Epithelial cell of proximal tubule (primary cell): ENCODE measurements at regions not wholly inside any gene's neighbourhood (a gene's known extent, or its start where the extent isn't known, plus 50 kb on each side); places are given as distances from the start of the nearest gene placed in this dataset.

ENCODE experiments used
- DNase-seq: peaks from one replicate; pipeline ENCODE4 v3.0.0-alpha.2; 2011; ENCODE audit warnings: low read depth
- H3K4me3 ChIP-seq: 2 replicates; pipeline ENCODE4 v1.5.1; 2011; ENCODE audit warnings: low read depth, mild to moderate bottlenecking, low read length
- TF ChIP-seq, protein P1 (sequence below): conservative IDR thresholded peaks from 2 replicates; pipeline ENCODE4 v1.5.1; 2012; ENCODE audit warnings: low read depth, mild to moderate bottlenecking, low read length

DNA sequence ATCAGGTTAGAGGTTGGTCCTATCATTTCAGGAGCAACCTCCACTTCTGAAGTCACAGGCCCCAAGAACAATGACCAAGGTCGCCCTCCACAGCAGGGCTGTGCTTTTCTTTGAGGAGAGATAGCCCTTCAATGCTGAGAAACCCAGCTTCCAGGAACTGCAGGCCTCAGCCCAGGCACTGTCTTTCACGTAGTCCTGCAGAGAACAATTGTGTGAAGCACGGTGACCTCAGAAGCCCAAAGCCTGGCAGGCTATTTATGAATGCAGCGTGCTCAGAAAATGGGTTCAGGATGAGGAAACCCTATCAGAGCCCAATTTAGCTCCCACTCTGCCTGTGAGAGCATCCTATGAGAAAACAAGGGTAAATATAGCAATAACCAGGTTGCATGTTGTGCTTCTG is 388.3 kb downstream of the PLK2 start:
- H3K4me3 ChIP-seq = no peak overlapping the region
- TF ChIP-seq, protein P1, sequence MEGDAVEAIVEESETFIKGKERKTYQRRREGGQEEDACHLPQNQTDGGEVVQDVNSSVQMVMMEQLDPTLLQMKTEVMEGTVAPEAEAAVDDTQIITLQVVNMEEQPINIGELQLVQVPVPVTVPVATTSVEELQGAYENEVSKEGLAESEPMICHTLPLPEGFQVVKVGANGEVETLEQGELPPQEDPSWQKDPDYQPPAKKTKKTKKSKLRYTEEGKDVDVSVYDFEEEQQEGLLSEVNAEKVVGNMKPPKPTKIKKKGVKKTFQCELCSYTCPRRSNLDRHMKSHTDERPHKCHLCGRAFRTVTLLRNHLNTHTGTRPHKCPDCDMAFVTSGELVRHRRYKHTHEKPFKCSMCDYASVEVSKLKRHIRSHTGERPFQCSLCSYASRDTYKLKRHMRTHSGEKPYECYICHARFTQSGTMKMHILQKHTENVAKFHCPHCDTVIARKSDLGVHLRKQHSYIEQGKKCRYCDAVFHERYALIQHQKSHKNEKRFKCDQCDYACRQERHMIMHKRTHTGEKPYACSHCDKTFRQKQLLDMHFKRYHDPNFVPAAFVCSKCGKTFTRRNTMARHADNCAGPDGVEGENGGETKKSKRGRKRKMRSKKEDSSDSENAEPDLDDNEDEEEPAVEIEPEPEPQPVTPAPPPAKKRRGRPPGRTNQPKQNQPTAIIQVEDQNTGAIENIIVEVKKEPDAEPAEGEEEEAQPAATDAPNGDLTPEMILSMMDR = no peak
- DNase-seq = no peak

DNA sequence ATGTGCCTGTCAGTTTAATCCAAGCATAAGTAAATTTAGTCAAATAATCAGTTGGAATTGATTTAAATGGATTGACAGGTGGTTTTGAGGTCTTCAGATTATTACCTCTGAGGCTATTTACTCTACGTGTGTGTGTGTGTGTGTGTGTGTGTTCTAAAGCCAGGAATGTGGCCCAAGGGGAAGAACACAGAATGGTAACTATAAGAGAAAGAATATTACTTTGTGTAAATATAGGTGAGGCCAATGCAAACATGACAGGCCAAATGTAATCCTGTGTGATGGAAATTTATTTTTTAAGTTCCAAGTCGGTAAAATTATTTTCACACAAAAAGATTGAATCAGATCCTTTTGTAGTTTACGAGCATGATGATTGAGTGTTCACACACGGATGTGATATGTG is 390.0 kb downstream of the PLK2 start:
- no peak overlapping the region for H3K4me3 ChIP-seq
- TF ChIP-seq, protein P1 = no peak
- no peak for DNase-seq

DNA sequence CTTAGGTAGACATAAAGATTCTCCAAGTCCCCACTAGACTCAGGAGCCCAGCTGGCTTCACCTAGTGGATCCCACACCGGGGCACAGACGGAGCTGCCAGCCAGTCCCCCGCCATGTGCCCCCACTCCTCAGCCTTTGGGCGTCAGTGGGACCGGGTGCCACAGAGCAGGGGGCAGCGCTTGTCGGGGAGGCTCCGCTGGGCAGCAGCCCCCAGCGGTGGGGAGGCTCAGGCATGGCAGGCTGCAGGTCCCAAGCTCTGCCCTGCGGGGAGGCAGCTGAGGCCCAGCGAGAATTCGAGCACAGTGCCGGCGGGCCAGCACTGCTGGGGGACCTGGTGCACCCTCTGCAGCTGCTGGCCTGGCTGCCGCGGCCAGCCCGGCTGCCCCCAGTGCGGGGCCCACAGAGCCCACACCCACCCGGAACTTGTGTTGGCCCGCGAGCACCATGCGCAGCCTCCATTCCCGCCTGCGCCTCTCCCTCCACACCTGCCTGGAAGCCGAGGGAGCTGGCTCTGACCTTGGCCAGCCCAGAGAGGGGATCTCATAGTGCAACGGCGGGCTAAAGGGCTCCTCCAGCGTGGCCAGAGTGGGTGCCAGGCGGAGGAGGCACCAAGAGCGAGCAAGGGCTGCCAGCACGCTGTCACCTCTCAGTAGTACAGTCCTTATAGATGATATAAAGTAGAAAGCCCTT is 390.7 kb downstream of the PLK2 start:
- TF ChIP-seq, protein P1 = no peak
- no peak overlapping the region for H3K4me3 ChIP-seq
- no peak for DNase-seq

DNA sequence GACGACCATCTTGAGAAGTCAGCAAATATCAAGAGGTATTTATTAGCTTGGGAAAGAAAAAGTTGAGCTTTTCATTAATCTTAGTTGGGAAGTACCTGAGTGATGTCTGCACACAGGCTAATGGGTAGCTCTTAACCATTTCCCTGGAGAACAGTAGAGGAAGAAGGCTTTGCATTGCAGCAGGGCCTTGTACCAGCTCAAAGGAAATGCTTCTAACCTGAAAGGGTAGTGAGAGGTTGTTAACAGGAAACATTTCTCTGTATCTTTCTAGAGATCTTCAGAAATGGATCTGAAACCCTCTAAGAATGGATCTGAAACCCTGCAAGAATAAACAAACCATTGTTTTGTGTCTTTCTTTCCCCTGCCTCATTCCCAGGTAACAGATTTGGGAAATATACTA is 393.3 kb downstream of the PLK2 start:
- no peak overlapping the region for H3K4me3 ChIP-seq
- TF ChIP-seq, protein P1 = no peak
- no peak for DNase-seq

DNA sequence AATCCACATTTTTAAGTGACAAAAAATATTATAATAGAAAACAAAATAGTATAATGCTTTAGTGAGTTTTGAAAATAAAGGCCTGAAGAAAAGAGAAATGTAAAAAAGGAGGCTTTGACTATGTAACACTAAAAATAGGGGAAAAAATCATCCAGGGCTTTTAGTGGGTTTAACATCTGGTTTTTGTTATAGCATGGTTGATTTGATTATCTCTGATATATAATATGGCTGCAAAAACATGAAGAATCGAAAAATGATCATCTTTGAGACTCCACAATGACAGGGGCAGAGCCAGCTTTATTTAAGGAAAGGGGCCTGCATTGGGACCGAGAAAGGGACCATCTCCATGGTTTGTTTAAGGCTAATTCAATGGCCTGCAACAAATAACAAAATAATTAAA is 393.8 kb downstream of the PLK2 start:
- no peak for DNase-seq
- H3K4me3 ChIP-seq = no peak overlapping the region
- TF ChIP-seq, protein P1 = no peak

DNA sequence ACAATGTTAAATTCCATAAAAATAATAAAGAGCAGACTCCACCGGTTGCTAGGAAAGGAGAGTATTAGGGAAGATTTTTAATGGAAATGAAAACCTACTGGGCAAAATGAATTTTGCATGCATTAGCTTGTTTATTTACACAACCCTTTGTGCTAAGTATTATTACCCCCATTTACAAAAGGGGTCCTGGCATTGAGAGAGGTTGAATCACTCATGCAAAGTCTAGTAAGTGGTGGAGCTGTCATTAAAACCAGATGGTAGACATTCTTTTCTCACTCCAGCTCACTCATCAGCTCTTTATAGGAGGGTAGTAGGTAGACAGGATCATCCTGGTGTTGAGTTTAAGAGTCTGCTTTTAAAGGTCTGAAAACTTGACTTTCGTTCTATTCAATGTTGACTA is 395.1 kb downstream of the PLK2 start:
- H3K4me3 ChIP-seq = no peak overlapping the region
- no peak for DNase-seq
- TF ChIP-seq, protein P1 = no peak

DNA sequence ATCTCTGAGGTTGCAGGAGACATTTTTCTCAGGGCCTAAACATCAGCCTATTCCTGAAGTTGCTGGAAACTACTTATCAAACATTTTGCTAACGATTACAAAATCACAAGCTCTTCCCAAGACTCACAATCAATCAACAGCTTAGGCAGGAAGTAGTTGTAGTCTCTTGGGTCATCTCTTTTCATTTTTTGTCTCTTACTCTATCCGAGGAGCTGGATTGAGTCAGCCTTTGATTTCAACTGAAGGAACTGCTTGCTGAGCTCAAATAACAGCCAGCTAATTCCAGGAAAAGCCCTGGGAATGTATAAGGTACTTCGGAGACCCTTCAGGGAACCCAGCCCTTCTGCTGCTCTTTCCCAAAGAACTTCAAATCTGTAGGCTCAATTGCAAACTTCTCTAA is 398.9 kb downstream of the PLK2 start:
- TF ChIP-seq, protein P1 = no peak
- no peak for DNase-seq
- H3K4me3 ChIP-seq = no peak overlapping the region
